Keratinocyte (primary cell): ENCODE measurements at regions not wholly inside any gene's neighbourhood (a gene's known extent, or its start where the extent isn't known, plus 50 kb on each side); places are given as distances from the start of the nearest gene placed in this dataset.

ENCODE experiments used
- DNase-seq: peaks from one replicate; pipeline ENCODE4 v3.0.0-alpha.2; 2011; ENCODE audit warnings: low read depth, missing footprints, low spot score
- FAIRE-seq: peaks from 2 replicates; lab custom pipeline; 2011; peaks lifted over from hg19 to GRCh38; lab: Jason Lieb, UNC
- H2AFZ ChIP-seq: 2 replicates; pipeline ENCODE4 v1.6.0; 2012; ENCODE audit warnings: low read length, control low read depth, inconsistent platforms; ENCODE audit not compliant: control insufficient read depth
- H3K27ac ChIP-seq: 2 replicates; pipeline ENCODE4 v1.5.1; 2011; ENCODE audit warnings: low read length; ENCODE audit not compliant: control insufficient read depth, insufficient read depth
- H3K27me3 ChIP-seq: 3 replicates; pipeline ENCODE4 v1.6.0; 2011; ENCODE audit warnings: low read length; ENCODE audit not compliant: control insufficient read depth, insufficient read depth; ENCODE audit errors: extremely low read depth
- H3K36me3 ChIP-seq, 2 experiments: 2 replicates in 1 of 2; 3 replicates in 1 of 2; pipeline ENCODE4 v1.5.1; 2011; ENCODE audit warnings: low read length in 2 of 2, mild to moderate bottlenecking in 1 of 2; ENCODE audit not compliant: control insufficient read depth in 2 of 2, insufficient read depth in 2 of 2; ENCODE audit errors: extremely low read depth in 1 of 2
- H3K4me1 ChIP-seq: 3 replicates; pipeline ENCODE4 v1.5.1; 2011; ENCODE audit warnings: low read length; ENCODE audit not compliant: control insufficient read depth, insufficient read depth; ENCODE audit errors: extremely low read depth
- H3K4me2 ChIP-seq: 3 replicates; pipeline ENCODE4 v1.6.0; 2011; ENCODE audit warnings: low read depth, low read length; ENCODE audit not compliant: control insufficient read depth, insufficient read depth; ENCODE audit errors: extremely low read depth
- H3K4me3 ChIP-seq, 3 experiments: fragments of 200-600 bp in 1 of 3; sonication (generic) in 1 of 3; 2 replicates in 2 of 3; 3 replicates in 1 of 3; pipeline ENCODE4 v1.5.1; 2011 to 2016; ENCODE audit warnings: low read length in 3 of 3, mild to moderate bottlenecking in 3 of 3, control low read depth in 2 of 3, inconsistent platforms in 1 of 3, low read depth in 1 of 3, mixed read lengths in 1 of 3, mixed run types in 1 of 3, moderate library complexity in 1 of 3; ENCODE audit not compliant: control insufficient read depth in 2 of 3, insufficient read depth in 2 of 3; ENCODE audit errors: extremely low read depth in 1 of 3
- H3K79me2 ChIP-seq: 2 replicates; pipeline ENCODE4 v1.6.0; 2012; ENCODE audit warnings: low read length; ENCODE audit not compliant: control insufficient read depth, insufficient read depth
- H3K9ac ChIP-seq: 3 replicates; pipeline ENCODE4 v1.6.0; 2011; ENCODE audit warnings: low read length; ENCODE audit not compliant: control insufficient read depth, insufficient read depth; ENCODE audit errors: extremely low read depth
- H3K9me1 ChIP-seq: 3 replicates; pipeline ENCODE4 v1.6.0; 2011; ENCODE audit warnings: low read length; ENCODE audit not compliant: control insufficient read depth, insufficient read depth; ENCODE audit errors: extremely low read depth
- H3K9me3 ChIP-seq: 2 replicates; pipeline ENCODE4 v1.5.1; 2012; ENCODE audit warnings: low read depth, low read length; ENCODE audit not compliant: control insufficient read depth
- H4K20me1 ChIP-seq: 3 replicates; pipeline ENCODE4 v1.6.0; 2011; ENCODE audit warnings: low read length; ENCODE audit not compliant: control insufficient read depth, insufficient read depth; ENCODE audit errors: extremely low read depth
- CTCF ChIP-seq, 3 experiments: IDR thresholded peaks in 1 of 3; conservative IDR thresholded peaks in 1 of 3; optimal IDR thresholded peaks in 1 of 3; 2 replicates in 2 of 3; 3 replicates in 1 of 3; pipeline versions ENCODE3 to v1.5.1; 2011; ENCODE audit warnings: low read length in 3 of 3, mild to moderate bottlenecking in 3 of 3, moderate library complexity in 2 of 3, control low read depth in 1 of 3, inconsistent platforms in 1 of 3; ENCODE audit not compliant: insufficient read depth in 2 of 3; ENCODE audit errors: extremely low read depth in 1 of 3
- EZH2 ChIP-seq: IDR thresholded peaks from one replicate; pipeline ENCODE4 v1.6.1; 2012; ENCODE audit warnings: inconsistent platforms, mild to moderate bottlenecking, low read length, moderate library complexity
- dilution Hi-C: fragments of 300-500 bp; cut with MboI; formaldehyde crosslinking; loops from one replicate; pipeline ENCODE4 v1.7.0; 2020; ENCODE audit warnings: low sequenced_read_pairs; ENCODE audit not compliant: extremely low pct_ligation_motif_present

GRCh38 chr2:11019614-11020013, 107.9 kb downstream of the KCNF1 start:
- Histone ChIP-seq H3K27ac (no peak overlapping the region), H3K27me3 (peaks cover 26% of the 10 kb centered on the region), H3K79me2 (no peaks in the 10 kb centered on the region), H3K9me3 (no peaks in the 10 kb centered on the region), H3K9me1 (no peaks in the 10 kb centered on the region), H3K36me3 (no peaks in the 10 kb centered on the region), H3K9ac (no peak overlapping the region), H3K4me3 (no peak overlapping the region), H4K20me1 (no peaks in the 10 kb centered on the region), H3K4me1 (no peaks in the 10 kb centered on the region), H3K4me2 (no peak overlapping the region), H2AFZ (no peak overlapping the region)
- dilution Hi-C loops, result no loop called here
- FAIRE-seq (no peak), DNase-seq (no peak)
- TF ChIP-seq EZH2, result no peak
- TF ChIP-seq CTCF (optimal IDR thresholded peaks at IDR 0.05 in 1 of 3, IDR thresholded peaks at IDR 0.05 in 1 of 3, conservative IDR thresholded peaks at IDR 0.05 in 1 of 3; ENCODE audit: extremely low read depth in 1 of 3, insufficient read depth in 2 of 3, low read length in 3 of 3), result no peak

- DNase-seq (no peak), FAIRE-seq (no peak)
- dilution Hi-C loops, result no loop called here
- no peak overlapping the region for H3K4me2 ChIP-seq
- H3K79me2 ChIP-seq, result no peaks in the 10 kb centered on the region
- no peaks in the 10 kb centered on the region for H4K20me1 ChIP-seq
- H3K9me3 ChIP-seq, result no peaks in the 10 kb centered on the region
- no peak overlapping the region for H3K9ac ChIP-seq
- TF ChIP-seq EZH2 (no peak), CTCF (optimal IDR thresholded peaks at IDR 0.05 in 1 of 3, IDR thresholded peaks at IDR 0.05 in 1 of 3, conservative IDR thresholded peaks at IDR 0.05 in 1 of 3; ENCODE audit: extremely low read depth in 1 of 3, insufficient read depth in 2 of 3, low read length in 3 of 3) (no peak)
- no peaks in the 10 kb centered on the region for H3K9me1 ChIP-seq
- no peak overlapping the region for H3K27ac ChIP-seq
- no peaks in the 10 kb centered on the region for H3K4me1 ChIP-seq
- H2AFZ ChIP-seq, result no peak overlapping the region
- no peaks in the 10 kb centered on the region for H3K36me3 ChIP-seq
- peaks cover 22% of the 10 kb centered on the region for H3K27me3 ChIP-seq
- no peak overlapping the region for H3K4me3 ChIP-seq
Observed at GRCh38 chr2:11022064-11022463, 110.3 kb downstream of the KCNF1 start.
